EL (cell line): ENCODE measurements at regions not wholly inside any gene's neighbourhood (a gene's known extent, or its start where the extent isn't known, plus 50 kb on each side); places are given as distances from the start of the nearest gene placed in this dataset.
"Not testable (repeated sequence)": the region's sequence is repeated elsewhere in the genome, so short reads cannot be mapped to it uniquely, and the experiment has no call there.

ENCODE experiments used
- DNase-seq: peaks from one replicate; pipeline ENCODE4 v3.0.0-alpha.2; 2016

DNA sequence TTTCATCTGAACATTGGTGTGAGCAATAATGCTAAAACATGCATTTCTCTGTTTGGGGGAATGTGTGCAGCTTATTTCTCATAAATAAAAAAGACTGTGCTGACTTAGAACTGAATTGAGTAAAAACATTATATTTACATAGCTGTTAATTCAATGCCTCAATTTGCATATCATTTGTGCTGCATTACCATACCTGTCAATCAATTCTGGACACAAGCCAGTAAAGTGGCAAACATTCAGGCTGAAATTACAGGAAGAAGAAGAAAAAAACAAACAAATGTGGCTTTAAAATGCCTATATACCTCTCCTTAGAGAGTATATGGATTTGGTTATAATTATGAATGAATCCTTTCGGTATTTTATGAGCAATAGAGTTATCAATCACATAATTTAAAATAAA is 380.1 kb upstream of the GBE1 start:
- no peak for DNase-seq

GRCh38 chr3:82137861-82138260 is 376.4 kb upstream of the GBE1 start:
- DNase-seq, result no peak

DNA sequence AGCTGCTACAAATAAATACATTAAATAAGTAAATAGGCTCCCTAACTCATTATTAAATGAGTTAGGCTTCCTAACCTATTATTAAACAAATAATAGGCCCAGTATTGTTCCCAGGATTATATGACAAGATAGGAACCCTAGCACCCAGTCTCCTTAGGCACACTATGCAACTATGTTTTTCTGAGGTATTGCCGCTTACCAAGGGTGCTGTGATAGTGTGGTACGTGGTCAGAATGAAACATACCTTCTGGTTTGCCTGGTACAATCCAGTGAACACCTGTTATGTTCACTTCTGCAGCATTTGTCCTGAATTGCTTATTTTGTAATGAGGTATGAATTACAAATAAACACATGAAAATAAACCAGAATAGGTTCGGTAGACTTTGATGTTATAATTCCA is 375.6 kb upstream of the GBE1 start:
- DNase-seq, result no peak

- peak; percentile 40 for DNase-seq
Measured at GRCh38 chr3:82133070-82133606, 371.7 kb upstream of the GBE1 start.

DNA sequence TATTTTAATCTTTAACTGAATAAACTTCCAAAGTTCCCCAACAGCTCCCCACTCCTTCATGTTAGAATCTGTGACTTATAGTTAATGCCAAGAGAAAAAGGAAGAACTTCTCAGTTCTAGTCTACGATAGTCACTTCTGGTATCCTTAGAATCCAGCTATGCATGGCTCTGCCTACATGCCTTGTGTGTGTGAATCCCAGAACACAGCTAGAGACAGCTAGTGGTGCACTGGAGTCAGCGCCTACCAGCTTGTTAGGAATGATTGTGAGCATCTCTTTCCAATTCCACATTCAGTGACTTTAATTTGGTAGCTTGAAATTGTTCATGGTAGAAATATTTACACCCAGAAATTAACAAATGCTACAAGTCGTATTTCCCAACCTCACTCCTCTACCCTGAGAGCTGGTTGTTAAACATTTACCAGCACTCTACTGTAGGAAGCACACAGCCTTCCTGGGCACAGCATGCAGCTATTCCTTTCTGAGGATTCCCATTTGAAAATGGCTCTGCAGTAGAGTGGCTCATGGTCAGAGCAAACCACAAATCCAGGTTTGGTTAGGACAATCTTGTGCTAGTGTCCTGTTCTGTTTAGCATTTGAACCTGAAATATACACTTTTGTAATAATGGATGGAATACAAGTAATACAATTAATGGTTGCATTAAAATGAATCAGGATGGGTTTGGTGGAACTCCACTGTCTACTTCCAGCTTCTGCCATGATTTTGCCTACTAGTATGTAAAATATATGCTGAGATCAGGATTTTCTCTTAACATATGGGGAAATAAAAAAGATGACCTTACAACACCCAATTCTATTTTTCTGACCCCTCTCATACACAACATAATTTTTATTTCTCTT is 371.0 kb upstream of the GBE1 start:
- DNase-seq, result no peak

DNA sequence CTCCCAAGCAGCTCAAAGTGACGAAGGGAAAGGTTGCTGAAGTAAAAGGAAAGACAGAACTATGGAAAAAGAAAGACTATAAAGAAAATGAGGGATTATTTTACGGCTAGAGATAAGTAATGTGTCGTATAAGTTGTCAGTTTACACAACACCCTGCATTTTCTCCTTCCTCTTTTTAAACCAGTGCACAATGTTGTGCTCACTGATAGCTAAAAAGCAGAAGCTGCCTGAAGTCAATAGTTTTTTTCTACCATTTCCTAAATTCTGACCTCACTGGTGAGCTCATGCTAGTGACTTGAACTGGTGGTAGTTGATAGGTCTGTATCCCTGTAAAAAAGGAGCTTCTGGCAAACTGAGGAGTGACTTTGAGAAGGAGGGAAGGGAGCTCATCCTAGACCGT is 368.6 kb upstream of the GBE1 start:
- DNase-seq, result no peak

- no peak for DNase-seq
Measured at GRCh38 chr3:82129221-82129801, 367.9 kb upstream of the GBE1 start.

DNA sequence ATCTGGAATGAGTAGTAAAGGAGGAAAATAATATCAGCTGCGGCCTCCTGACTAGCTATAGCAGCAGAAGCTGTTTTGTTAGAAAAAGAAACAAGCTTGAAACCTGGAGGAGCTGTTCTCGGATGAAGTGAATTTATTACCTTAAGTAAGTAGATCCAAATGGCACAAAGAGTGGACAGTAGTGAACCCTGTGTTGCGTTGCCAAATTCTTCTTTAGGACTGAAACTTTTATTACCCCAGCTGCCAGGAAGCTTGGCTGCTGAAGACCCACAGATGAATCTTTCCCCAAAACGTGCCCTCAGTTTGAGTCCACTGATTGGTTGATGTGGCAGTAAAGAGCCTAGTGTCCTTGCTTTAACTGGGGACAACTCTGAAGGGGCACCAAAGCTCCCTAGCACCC is 366.8 kb upstream of the GBE1 start:
- no peak for DNase-seq

DNA sequence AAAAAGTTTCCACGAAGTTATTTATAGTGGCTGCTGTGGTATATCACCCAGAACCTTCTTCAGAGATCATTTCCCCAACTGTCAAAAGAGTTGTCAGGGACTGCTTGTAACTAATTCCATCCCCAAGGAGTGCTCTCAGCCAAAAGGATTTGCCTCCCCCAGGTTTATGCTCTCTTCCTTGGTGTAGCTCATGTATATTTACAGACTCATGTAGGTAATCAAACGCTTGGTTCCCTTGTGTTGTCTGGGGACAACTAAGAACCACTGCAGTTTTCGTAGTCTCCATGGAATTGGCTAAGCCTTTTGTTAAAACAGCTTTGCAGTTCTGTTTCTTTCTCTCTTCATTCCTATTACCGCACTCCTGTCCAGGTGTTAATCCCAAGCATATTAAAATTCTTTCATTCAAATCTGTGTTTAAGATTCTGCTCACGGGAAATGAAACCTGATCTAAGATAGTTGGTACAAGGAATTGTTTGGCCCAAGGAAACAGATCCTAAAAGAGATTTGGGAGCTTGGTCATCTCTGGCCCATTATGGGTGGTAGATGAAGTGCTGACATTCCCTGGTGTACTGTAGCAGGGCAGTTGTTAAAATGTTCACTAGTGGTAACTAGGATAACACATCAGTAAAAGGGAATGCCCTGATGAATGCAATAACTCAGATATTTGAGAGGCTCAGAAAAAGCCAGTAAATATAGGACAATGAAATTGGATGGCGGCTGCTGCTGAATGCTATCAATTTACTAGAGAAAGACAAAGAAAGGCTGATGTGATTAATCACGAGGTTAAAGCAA is 361.3 kb upstream of the GBE1 start:
- DNase-seq, result no peak

- DNase-seq, result no peak
Measured at GRCh38 chr3:82114589-82114988, 353.1 kb upstream of the GBE1 start.

DNA sequence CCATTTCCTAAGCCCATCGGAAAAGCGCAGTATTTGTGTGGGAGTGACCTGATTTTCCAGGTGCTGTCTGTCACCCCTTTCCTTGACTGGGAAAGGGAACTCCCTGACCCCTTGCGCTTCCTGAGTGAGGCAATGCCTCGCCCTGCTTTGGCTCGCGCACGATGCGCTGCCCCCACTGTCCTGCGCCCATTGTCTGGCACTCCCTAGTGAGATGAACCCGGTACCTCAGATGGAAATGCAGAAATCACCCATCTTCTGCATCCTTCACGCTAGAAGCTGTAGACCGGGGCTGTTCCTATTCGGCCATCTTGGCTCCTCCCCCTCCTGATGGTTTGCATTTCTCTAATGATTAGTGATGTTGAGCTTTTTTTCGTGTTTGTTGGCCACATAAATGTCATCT is 349.3 kb upstream of the GBE1 start:
- not testable (repeated sequence) for DNase-seq

GRCh38 chr3:82103241-82103640 is 341.8 kb upstream of the GBE1 start:
- no peak for DNase-seq

GRCh38 chr3:82100378-82100777 is 338.9 kb upstream of the GBE1 start:
- DNase-seq, result peak; percentile 21

- DNase-seq, result no peak
Measured at GRCh38 chr3:82093641-82094040, 332.2 kb upstream of the GBE1 start.

GRCh38 chr3:82088749-82089148 is 327.3 kb upstream of the GBE1 start:
- no peak for DNase-seq

DNA sequence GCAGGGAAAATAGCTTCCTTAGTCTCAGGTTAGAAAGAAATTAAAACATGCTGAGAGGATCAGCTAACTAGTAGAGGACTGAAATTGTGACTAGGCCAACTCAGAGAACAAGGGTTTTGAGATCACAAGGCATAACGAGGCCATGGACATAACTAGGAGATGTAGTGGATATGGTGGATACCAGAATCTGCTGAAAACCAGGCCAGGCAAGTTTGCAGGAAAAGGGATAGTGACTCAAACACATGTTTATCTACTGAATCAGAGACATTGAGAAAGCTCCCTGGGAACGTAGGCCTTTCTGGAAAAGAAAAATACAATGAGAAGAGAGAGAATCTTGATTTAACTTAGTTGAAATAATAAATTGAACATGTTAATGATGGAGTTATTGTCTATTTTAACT is 326.5 kb upstream of the GBE1 start:
- DNase-seq, result peak; percentile 64

- DNase-seq, result no peak
Measured at GRCh38 chr3:82085851-82086475, 324.5 kb upstream of the GBE1 start.

- DNase-seq, result no peak
Measured at GRCh38 chr3:82085356-82085755, 323.9 kb upstream of the GBE1 start.

DNA sequence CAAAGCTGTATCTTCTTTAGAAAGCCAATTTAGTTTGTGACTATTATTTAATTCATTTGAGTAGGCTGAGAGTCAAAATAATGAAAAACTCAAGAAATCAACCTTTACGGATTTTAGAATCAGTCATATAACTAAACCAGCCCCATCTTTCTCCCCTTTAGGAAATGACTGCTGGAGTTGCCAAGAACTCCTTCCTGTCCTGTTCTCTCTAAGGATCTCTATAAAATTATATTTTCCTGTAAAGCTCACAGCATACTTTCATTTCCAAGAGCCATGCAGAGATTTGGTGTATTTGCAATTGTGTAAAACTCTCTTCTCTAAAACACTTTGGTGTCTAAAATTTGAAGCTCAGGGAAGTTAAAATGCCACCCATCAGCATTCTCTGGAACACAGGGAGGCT is 323.4 kb upstream of the GBE1 start:
- DNase-seq, result no peak

GRCh38 chr3:82082796-82083195 is 321.4 kb upstream of the GBE1 start:
- no peak for DNase-seq

DNA sequence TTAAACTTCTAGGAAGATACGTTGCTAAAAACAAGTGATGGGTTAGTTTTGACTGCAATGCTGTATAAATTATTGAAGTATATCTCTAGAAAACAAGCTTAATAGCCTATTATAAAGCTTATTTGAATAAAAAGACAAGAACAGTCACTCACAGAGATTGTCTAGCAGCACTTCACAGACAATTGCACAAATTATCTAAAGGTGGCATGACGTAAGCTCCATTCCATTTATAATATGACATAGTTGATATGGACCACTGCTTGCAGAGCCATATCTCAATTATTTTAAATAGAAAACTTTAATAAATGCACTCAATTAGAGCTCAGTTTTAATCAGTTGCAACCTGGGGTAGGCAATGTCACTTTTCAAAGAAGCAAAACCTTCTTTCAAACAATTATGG is 319.9 kb upstream of the GBE1 start:
- no peak for DNase-seq

- DNase-seq, result no peak
Measured at GRCh38 chr3:82080792-82081191, 319.3 kb upstream of the GBE1 start.

GRCh38 chr3:82080261-82080660 is 318.8 kb upstream of the GBE1 start:
- DNase-seq, result no peak
